ENCODE measurements at regions not wholly inside any gene's neighbourhood (a gene's known extent, or its start where the extent isn't known, plus 50 kb on each side); places are given as distances from the start of the nearest gene placed in this dataset.

DNA sequence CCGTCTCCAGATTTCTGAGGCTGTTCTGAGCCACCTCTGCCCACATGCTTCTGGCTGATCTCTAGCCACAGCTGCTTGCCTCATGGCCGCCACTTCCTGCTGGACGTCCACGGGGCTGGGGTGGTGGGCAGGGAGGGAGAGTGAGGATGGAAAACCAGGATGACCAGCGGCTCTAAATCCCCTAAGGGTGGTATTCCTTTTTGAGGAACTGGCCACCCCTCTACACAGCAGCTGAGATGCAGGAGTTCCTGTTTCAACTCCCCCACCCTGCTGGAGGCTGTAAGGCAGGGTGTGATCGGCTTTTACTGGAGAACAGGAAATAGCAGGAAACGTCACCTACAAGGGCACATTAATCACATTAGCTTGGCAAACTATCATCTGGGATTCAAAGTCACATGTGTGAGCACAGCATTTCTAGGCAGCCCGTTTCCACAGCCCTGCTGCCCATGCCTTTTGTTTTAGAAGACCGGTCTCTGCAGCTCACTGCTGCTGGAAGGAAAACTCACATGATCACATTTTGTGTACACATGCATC, 181.6 kb upstream of the ECI2 start:
- H2AFZ ChIP-seq (ENCODE audit: low read depth, low read length), result no peak overlapping the region
- H3F3A ChIP-seq (ENCODE audit: insufficient read depth, low read length, poor library complexity, severe bottlenecking), result no peaks in the 10 kb centered on the region
- H3K9ac ChIP-seq (ENCODE audit: low read length), result no peak overlapping the region
- H3K27ac ChIP-seq (ENCODE audit: low read length), result no peak overlapping the region
- H3K36me3 ChIP-seq (ENCODE audit: insufficient read depth, low read length), result no peaks in the 10 kb centered on the region
- no peak overlapping the region for H3K4me3 ChIP-seq (ENCODE audit: low read length)
- H3K4me2 ChIP-seq (ENCODE audit: low read length), result no peak overlapping the region
- H3K79me2 ChIP-seq (replicated peaks; ENCODE audit: insufficient read depth, low read length), result no peaks in the 10 kb centered on the region
- no peaks in the 10 kb centered on the region for H3K9me3 ChIP-seq (ENCODE audit: low read length)
- TF ChIP-seq, protein P1, sequence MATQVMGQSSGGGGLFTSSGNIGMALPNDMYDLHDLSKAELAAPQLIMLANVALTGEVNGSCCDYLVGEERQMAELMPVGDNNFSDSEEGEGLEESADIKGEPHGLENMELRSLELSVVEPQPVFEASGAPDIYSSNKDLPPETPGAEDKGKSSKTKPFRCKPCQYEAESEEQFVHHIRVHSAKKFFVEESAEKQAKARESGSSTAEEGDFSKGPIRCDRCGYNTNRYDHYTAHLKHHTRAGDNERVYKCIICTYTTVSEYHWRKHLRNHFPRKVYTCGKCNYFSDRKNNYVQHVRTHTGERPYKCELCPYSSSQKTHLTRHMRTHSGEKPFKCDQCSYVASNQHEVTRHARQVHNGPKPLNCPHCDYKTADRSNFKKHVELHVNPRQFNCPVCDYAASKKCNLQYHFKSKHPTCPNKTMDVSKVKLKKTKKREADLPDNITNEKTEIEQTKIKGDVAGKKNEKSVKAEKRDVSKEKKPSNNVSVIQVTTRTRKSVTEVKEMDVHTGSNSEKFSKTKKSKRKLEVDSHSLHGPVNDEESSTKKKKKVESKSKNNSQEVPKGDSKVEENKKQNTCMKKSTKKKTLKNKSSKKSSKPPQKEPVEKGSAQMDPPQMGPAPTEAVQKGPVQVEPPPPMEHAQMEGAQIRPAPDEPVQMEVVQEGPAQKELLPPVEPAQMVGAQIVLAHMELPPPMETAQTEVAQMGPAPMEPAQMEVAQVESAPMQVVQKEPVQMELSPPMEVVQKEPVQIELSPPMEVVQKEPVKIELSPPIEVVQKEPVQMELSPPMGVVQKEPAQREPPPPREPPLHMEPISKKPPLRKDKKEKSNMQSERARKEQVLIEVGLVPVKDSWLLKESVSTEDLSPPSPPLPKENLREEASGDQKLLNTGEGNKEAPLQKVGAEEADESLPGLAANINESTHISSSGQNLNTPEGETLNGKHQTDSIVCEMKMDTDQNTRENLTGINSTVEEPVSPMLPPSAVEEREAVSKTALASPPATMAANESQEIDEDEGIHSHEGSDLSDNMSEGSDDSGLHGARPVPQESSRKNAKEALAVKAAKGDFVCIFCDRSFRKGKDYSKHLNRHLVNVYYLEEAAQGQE (IDR thresholded peaks at IDR 0.05; ENCODE audit: borderline replicate concordance), result no peak
- TF ChIP-seq MXI1 (conservative IDR thresholded peaks at IDR 0.05; ENCODE audit: poor library complexity, severe bottlenecking) (no peak), EZH2 (IDR thresholded peaks at IDR 0.05; ENCODE audit: borderline replicate concordance, insufficient read depth, low read length, poor library complexity, severe bottlenecking) (no peak), TAF1 (IDR thresholded peaks at IDR 0.05; ENCODE audit: low read depth) (no peak), POLR2AphosphoS5 (IDR thresholded peaks at IDR 0.05) (no peak)
- TF ChIP-seq, protein P2, sequence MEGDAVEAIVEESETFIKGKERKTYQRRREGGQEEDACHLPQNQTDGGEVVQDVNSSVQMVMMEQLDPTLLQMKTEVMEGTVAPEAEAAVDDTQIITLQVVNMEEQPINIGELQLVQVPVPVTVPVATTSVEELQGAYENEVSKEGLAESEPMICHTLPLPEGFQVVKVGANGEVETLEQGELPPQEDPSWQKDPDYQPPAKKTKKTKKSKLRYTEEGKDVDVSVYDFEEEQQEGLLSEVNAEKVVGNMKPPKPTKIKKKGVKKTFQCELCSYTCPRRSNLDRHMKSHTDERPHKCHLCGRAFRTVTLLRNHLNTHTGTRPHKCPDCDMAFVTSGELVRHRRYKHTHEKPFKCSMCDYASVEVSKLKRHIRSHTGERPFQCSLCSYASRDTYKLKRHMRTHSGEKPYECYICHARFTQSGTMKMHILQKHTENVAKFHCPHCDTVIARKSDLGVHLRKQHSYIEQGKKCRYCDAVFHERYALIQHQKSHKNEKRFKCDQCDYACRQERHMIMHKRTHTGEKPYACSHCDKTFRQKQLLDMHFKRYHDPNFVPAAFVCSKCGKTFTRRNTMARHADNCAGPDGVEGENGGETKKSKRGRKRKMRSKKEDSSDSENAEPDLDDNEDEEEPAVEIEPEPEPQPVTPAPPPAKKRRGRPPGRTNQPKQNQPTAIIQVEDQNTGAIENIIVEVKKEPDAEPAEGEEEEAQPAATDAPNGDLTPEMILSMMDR (IDR thresholded peaks at IDR 0.05; ENCODE audit: poor library complexity, severe bottlenecking), result no peak
- no peaks in the 10 kb centered on the region for H4K20me1 ChIP-seq (ENCODE audit: insufficient read depth)
- H3K9me2 ChIP-seq (ENCODE audit: insufficient read depth, low read length), result no peaks in the 10 kb centered on the region
- H3K27me3 ChIP-seq (ENCODE audit: insufficient read depth, low read depth, low read length), result no peaks in the 10 kb centered on the region

DNA sequence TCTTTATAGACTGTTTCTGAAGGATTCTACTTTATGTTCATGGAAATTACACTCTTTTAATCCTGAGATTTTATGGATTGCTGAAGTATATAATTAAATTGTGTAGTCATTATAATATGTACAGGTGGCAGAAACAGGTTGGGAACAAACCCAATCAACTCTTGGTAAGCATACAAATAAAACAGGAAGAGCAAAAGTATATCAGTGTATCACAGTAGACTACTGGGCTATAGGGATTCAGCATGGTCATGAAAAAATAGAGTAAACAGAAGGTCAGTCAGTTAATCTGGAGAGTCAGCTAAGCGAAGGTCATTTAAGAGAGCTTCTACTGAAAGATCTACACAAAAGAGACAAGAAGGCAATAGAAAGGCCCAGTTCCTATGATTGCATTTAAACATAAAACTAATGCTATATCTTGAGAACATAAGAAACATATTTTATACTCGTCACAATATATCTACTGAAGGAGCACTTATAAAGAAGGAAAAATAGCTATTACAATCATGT, 178.9 kb upstream of the ECI2 start:
- no peaks in the 10 kb centered on the region for H3K9me2 ChIP-seq (ENCODE audit: insufficient read depth, low read length)
- no peak overlapping the region for H3K27ac ChIP-seq (ENCODE audit: low read length)
- peaks cover 5% of the 10 kb centered on the region for H3K9me3 ChIP-seq (ENCODE audit: low read length)
- no peak overlapping the region for H3K9ac ChIP-seq (ENCODE audit: low read length)
- H2AFZ ChIP-seq (ENCODE audit: low read depth, low read length), result no peak overlapping the region
- no peaks in the 10 kb centered on the region for H3F3A ChIP-seq (ENCODE audit: insufficient read depth, low read length, poor library complexity, severe bottlenecking)
- no peaks in the 10 kb centered on the region for H3K27me3 ChIP-seq (ENCODE audit: insufficient read depth, low read depth, low read length)
- no peaks in the 10 kb centered on the region for H3K79me2 ChIP-seq (replicated peaks; ENCODE audit: insufficient read depth, low read length)
- no peak overlapping the region for H3K4me2 ChIP-seq (ENCODE audit: low read length)
- no peak for TF ChIP-seq MXI1 (conservative IDR thresholded peaks at IDR 0.05; ENCODE audit: poor library complexity, severe bottlenecking)
- no peak for TF ChIP-seq EP300 (conservative IDR thresholded peaks at IDR 0.05; ENCODE audit: poor library complexity, severe bottlenecking)
- TF ChIP-seq POLR2AphosphoS5 (IDR thresholded peaks at IDR 0.05), result no peak
- TF ChIP-seq, protein P1 (IDR thresholded peaks at IDR 0.05; ENCODE audit: borderline replicate concordance), result no peak
- no peak for TF ChIP-seq SMC3 (conservative IDR thresholded peaks at IDR 0.05; ENCODE audit: poor library complexity)
- TF ChIP-seq, protein P2 (IDR thresholded peaks at IDR 0.05; ENCODE audit: poor library complexity, severe bottlenecking), result no peak
- no peak overlapping the region for H3K4me3 ChIP-seq (ENCODE audit: low read length)
- no peaks in the 10 kb centered on the region for H3K36me3 ChIP-seq (ENCODE audit: insufficient read depth, low read length)
- no peaks in the 10 kb centered on the region for H4K20me1 ChIP-seq (ENCODE audit: insufficient read depth)
